HUES48 (cell line): ENCODE measurements at regions not wholly inside any gene's neighbourhood (a gene's known extent, or its start where the extent isn't known, plus 50 kb on each side); places are given as distances from the start of the nearest gene placed in this dataset.

Experiments used
- H3K27ac ChIP-seq: one replicate; pipeline ENCODE4 v1.7.0; 2013; ENCODE audit warnings: low read depth, low read length, inconsistent platforms
- H3K27me3 ChIP-seq: 2 replicates; pipeline ENCODE4 v1.6.1; 2013; ENCODE audit warnings: mild to moderate bottlenecking, low read length; ENCODE audit not compliant: control insufficient read depth, insufficient read depth
- H3K36me3 ChIP-seq: 2 replicates; pipeline ENCODE4 v1.6.1; 2013; ENCODE audit warnings: low read length; ENCODE audit not compliant: control insufficient read depth, insufficient read depth
- H3K4me1 ChIP-seq: 2 replicates; pipeline ENCODE4 v1.6.1; 2013; ENCODE audit warnings: mild to moderate bottlenecking, low read length; ENCODE audit not compliant: control insufficient read depth, insufficient read depth
- H3K4me3 ChIP-seq: 2 replicates; pipeline ENCODE4 v1.5.1; 2013; ENCODE audit warnings: mild to moderate bottlenecking, low read depth, low read length
- H3K9ac ChIP-seq: 2 replicates; pipeline ENCODE4 v1.6.1; 2013; ENCODE audit warnings: mild to moderate bottlenecking, low read depth, low read length, moderate library complexity
- H3K9me3 ChIP-seq: 2 replicates; pipeline ENCODE4 v1.6.1; 2013; ENCODE audit warnings: low read length; ENCODE audit not compliant: control insufficient read depth, insufficient read depth

DNA sequence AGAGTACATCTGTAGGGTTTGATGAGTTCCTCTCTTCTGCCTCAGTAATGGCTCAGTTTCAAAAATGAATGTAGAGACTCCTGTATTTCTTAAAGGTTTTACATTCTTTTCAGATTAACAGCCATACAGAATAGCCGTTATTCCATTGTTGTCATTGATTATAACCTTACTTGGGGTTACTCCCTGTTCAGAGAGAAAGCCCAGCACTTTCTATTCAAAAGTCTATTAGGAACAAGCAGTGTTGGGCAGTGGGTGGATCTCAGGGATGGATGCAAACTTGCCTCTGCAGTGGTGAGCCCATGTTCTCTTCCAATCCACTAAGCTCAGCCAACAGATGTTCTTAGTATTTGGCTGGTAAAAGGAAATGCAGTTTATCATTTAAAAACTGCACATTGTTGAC lies 342.6 kb upstream of the E2F7 start:
- no peaks in the 10 kb centered on the region for H3K9me3 ChIP-seq
- no peak overlapping the region for H3K4me3 ChIP-seq
- H3K27ac ChIP-seq = no peak overlapping the region
- H3K9ac ChIP-seq = no peak overlapping the region
- no peaks in the 10 kb centered on the region for H3K36me3 ChIP-seq
- no peaks in the 10 kb centered on the region for H3K27me3 ChIP-seq
- H3K4me1 ChIP-seq = peaks cover 25% of the 10 kb centered on the region

DNA sequence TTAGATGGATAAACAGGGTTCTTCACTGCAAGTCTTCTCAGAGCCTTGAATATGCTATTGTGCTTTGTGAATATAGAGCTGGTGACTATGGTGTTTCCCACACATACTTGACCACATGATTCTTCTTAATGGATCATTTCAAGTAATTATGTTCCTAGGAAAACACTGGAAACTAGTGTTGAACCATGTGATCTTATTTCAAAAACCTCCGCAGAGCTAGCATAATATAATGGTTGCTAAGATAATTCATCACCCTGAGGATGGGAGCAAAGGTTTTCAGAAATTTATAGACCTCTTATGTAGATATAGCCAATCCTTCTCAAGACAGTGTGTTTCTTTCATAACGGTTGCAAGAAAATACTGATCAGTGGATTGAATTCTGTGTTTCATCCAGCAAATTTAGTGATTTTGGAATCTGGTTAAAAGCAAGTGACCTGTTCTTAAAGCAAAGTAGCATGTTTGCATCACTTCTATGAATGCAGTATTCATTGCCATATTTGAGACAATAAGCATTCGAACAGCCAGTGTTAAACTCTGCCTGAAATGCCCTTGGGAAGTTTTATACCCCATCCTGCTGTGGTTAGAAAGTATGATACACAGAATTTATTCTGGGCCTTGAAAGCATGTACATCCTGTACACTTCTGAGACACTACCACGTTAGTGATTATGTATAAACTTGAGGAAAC lies 341.0 kb upstream of the E2F7 start:
- Histone ChIP-seq H3K27me3 (no peaks in the 10 kb centered on the region), H3K9ac (no peak overlapping the region), H3K27ac (peak overlapping the region; percentile 36), H3K4me1 (peaks cover 25% of the 10 kb centered on the region), H3K4me3 (no peak overlapping the region), H3K36me3 (no peaks in the 10 kb centered on the region), H3K9me3 (no peaks in the 10 kb centered on the region)

DNA sequence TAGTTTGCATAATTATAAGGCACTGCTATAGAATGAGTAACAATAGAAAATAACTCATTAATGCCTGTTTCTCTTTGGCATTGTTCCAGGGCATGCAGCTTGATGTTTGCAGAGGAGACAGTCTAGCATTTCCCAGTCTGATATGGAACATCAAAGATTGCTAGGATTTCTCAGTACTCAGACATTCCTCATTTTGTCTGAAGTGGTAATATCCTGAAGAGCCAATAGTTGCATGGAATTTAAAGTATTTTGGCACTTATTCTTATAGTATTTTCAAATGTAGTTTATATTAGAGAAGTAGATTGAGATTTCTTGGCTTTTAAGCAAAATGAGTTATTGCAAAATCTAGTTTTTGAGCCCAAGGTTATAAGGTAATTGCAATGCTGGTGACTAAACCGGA lies 337.3 kb upstream of the E2F7 start:
- peaks cover 11% of the 10 kb centered on the region; the same call in 1 of the 2 replicates for H3K4me1 ChIP-seq
- H3K27me3 ChIP-seq = no peaks in the 10 kb centered on the region
- H3K4me3 ChIP-seq = no peak overlapping the region
- no peak overlapping the region for H3K27ac ChIP-seq
- H3K9me3 ChIP-seq = no peaks in the 10 kb centered on the region
- H3K36me3 ChIP-seq = no peaks in the 10 kb centered on the region
- H3K9ac ChIP-seq = no peak overlapping the region

- Histone ChIP-seq H3K4me3 (no peak overlapping the region), H3K9ac (no peak overlapping the region), H3K27ac (no peak overlapping the region), H3K27me3 (no peaks in the 10 kb centered on the region), H3K36me3 (no peaks in the 10 kb centered on the region), H3K9me3 (no peaks in the 10 kb centered on the region), H3K4me1 (peaks cover 11% of the 10 kb centered on the region; the same call in 1 of the 2 replicates)
These were observed 336.4 kb upstream of the E2F7 start for GRCh38 chr12:77401770-77402081.

GRCh38 chr12:77401064-77401769 lies 335.8 kb upstream of the E2F7 start:
- Histone ChIP-seq H3K4me3 (no peak overlapping the region), H3K36me3 (no peaks in the 10 kb centered on the region)

DNA sequence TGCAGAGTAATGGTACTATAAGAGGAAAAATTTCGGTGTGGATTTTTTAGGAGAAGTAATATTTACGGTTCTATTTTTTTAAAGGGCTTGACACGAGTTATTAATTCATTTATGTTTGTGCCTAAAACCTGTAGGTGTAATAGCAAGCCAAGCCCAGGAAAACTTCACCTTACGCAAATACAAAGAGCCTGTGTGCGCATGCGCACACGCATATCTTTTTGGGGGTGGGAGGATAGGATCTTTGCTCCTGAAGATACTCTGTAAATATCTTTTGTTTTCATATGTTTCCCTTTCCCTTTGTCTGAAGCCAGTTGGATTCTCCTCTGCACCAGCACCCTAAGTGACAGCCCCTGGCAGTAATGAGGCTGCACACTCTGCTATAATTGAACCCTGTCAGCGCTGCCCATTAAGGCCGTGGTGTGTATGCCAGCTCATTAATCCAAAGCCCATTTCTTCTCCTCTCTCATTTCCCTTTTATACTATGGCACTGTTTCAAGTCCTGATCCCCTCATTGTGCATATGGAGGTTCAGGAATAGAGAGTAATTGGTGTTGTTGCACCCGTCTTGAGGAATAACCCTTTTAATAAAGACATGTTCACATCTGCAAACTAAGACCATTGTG lies 327.2 kb upstream of the E2F7 start:
- no peak overlapping the region for H3K9ac ChIP-seq
- no peak overlapping the region for H3K4me3 ChIP-seq
- H3K9me3 ChIP-seq = no peaks in the 10 kb centered on the region
- H3K4me1 ChIP-seq = no peaks in the 10 kb centered on the region
- H3K27me3 ChIP-seq = no peaks in the 10 kb centered on the region
- no peaks in the 10 kb centered on the region for H3K36me3 ChIP-seq
- no peak overlapping the region for H3K27ac ChIP-seq

More at GRCh38 chr12:77401064-77401769, 335.8 kb upstream of the E2F7 start:
- H3K9ac ChIP-seq = no peak overlapping the region
- H3K4me1 ChIP-seq = peaks cover 9% of the 10 kb centered on the region; the same call in 1 of the 2 replicates
- no peaks in the 10 kb centered on the region for H3K27me3 ChIP-seq
- H3K27ac ChIP-seq = no peak overlapping the region
- H3K9me3 ChIP-seq = no peaks in the 10 kb centered on the region

- no peak overlapping the region for H3K9ac ChIP-seq
- no peaks in the 10 kb centered on the region for H3K36me3 ChIP-seq
- no peaks in the 10 kb centered on the region for H3K9me3 ChIP-seq
- H3K4me3 ChIP-seq = no peak overlapping the region
- no peak overlapping the region for H3K27ac ChIP-seq
- H3K27me3 ChIP-seq = no peaks in the 10 kb centered on the region
- H3K4me1 ChIP-seq = peaks cover 7% of the 10 kb centered on the region; the same call in 1 of the 2 replicates
These were observed 323.3 kb upstream of the E2F7 start for GRCh38 chr12:77388445-77389265.

DNA sequence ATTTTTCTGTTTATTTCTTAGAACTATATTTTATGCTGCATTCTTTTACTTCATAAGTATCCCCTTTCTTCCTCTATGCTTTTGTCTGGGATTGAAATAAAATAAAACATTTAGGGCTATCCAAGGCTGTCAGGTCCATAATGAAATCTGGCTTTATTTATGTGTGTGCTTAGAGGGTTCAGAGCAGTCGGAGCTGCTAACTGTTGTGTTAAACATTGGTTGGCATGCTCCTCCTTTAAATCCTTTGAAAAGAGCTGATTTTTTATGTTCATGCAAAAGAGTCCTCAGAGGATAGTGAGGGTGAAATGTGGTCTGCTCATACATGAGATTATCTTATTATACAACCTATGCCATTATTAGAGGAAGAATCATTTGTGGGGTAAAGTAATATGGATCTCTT lies 322.3 kb upstream of the E2F7 start:
- no peaks in the 10 kb centered on the region for H3K27me3 ChIP-seq
- no peak overlapping the region for H3K27ac ChIP-seq
- H3K9ac ChIP-seq = no peak overlapping the region
- H3K9me3 ChIP-seq = no peaks in the 10 kb centered on the region
- no peaks in the 10 kb centered on the region for H3K36me3 ChIP-seq
- peaks cover 7% of the 10 kb centered on the region; the same call in 1 of the 2 replicates for H3K4me1 ChIP-seq
- no peak overlapping the region for H3K4me3 ChIP-seq

GRCh38 chr12:77387214-77387613 lies 321.8 kb upstream of the E2F7 start:
- H3K4me1 ChIP-seq = peaks cover 7% of the 10 kb centered on the region; the same call in 1 of the 2 replicates
- no peaks in the 10 kb centered on the region for H3K9me3 ChIP-seq
- no peaks in the 10 kb centered on the region for H3K27me3 ChIP-seq
- no peaks in the 10 kb centered on the region for H3K36me3 ChIP-seq
- no peak overlapping the region for H3K27ac ChIP-seq
- H3K4me3 ChIP-seq = no peak overlapping the region
- H3K9ac ChIP-seq = no peak overlapping the region

GRCh38 chr12:77384941-77385340 lies 319.6 kb upstream of the E2F7 start:
- Histone ChIP-seq H3K4me1 (peaks cover 7% of the 10 kb centered on the region; the same call in 1 of the 2 replicates), H3K27me3 (no peaks in the 10 kb centered on the region), H3K36me3 (no peaks in the 10 kb centered on the region), H3K9ac (no peak overlapping the region), H3K27ac (no peak overlapping the region), H3K4me3 (no peak overlapping the region), H3K9me3 (no peaks in the 10 kb centered on the region)
